ENCODE measurements at regions not wholly inside any gene's neighbourhood (a gene's known extent, or its start where the extent isn't known, plus 50 kb on each side); places are given as distances from the start of the nearest gene placed in this dataset.

DNA sequence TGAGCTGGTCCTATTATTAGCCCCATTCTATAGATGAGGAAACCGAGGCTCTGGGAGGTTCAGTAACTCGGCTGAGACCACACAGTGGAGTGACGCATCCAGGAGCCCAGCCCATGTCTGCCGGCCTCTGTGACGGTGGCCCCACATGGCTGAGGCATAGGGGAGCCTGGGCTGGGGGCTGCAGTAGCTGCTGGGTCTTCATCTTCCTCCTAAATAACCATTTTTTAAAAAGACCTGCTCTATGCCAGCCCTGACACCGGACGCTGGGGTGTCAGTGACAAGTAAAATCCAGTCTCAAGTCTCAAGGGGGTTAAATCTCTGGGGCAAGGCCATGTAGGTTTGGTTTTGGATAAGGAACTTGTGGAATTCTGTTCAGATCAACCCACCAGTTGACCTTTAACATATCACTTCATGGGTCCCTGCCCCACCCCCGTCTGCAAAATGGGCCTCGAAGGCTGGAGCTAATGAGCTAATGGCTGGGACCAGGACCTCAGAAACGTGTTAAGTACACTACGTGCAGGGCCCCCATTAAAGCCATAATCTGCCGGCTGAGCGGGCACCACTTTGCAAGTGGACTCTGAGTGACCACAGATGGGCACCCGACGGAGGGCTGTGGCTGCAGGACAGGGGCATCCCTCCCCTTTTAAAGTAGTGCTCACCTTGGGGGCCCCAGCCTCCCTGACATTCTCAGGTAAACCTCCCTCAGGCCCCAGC lies 136.5 kb upstream of the UNC5B start:
- Histone ChIP-seq H3K9me3 (no peaks in the 10 kb centered on the region), H3K4me3 (no peak overlapping the region), H3K27me3 (no peaks in the 10 kb centered on the region), H3K4me1 (no peaks in the 10 kb centered on the region), H3K36me3 (ENCODE audit: low read depth, missing control alignments) (no peaks in the 10 kb centered on the region), H3K27ac (no peak overlapping the region)
- DNase-seq = no peak
- intact Hi-C loops (cut with DNase I; ENCODE audit: low total_unique reads) = no loop called here
- 90% methylated on average over 14 to 15 of the region's 15 CpGs for WGBS, 2 donors
- TF ChIP-seq POLR2A (IDR thresholded peaks at IDR 0.05) (no peak), CTCF (IDR thresholded peaks at IDR 0.05) (no peak)

DNA sequence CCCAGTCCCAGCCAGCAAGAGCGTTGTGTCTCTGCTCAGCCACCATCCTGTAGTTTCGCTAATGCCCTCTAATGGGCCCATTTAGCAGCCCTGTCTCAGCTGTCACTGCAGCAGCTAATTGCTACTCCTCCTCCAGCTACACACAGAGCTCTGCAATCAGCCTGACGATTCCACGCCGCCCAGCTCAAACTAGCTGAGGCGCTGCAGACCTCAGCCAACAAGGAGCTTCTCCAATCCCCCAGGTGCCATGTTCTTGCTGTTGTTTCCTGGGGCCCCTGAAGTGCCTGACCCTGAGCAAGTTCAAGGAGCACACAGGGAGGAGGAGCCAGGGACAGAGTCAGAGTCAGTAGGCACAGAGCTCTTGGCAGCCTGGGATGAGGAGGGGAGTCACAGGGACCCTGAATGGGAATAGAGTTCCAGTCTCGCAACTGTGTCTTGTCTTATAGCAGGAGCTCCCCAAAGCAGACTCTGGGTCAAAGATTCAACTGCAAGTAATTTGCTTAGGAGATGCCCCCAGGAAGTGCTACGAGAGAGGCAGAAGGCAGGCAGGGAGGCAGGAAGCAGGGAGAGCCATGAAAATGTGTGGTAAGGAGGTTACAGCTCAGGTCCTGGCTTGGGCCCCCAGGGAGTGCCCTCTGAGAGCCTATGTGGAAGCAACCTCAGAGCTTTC lies 135.8 kb upstream of the UNC5B start:
- Histone ChIP-seq H3K27me3 (no peaks in the 10 kb centered on the region), H3K4me3 (no peak overlapping the region), H3K27ac (no peak overlapping the region), H3K4me1 (no peaks in the 10 kb centered on the region), H3K36me3 (ENCODE audit: low read depth, missing control alignments) (no peaks in the 10 kb centered on the region), H3K9me3 (no peaks in the 10 kb centered on the region)
- intact Hi-C loops (cut with DNase I; ENCODE audit: low total_unique reads) = no loop called here
- WGBS, 2 donors = 81 to 89% methylated on average over 8 of the region's 8 CpGs
- peak; percentile 9 for DNase-seq
- TF ChIP-seq POLR2A (IDR thresholded peaks at IDR 0.05) (no peak), CTCF (IDR thresholded peaks at IDR 0.05) (no peak)

GRCh38 chr10:71077143-71077581 lies 135.2 kb upstream of the UNC5B start:
- no peaks in the 10 kb centered on the region for H3K9me3 ChIP-seq
- DNase-seq = peak; percentile 30
- H3K27ac ChIP-seq = no peak overlapping the region
- 55 to 63% methylated on average over 5 to 8 of the region's 8 CpGs for WGBS, 2 donors
- intact Hi-C loops (cut with DNase I; ENCODE audit: low total_unique reads) = no loop called here
- no peaks in the 10 kb centered on the region for H3K4me1 ChIP-seq
- no peaks in the 10 kb centered on the region for H3K27me3 ChIP-seq
- TF ChIP-seq POLR2A (IDR thresholded peaks at IDR 0.05) (no peak), CTCF (IDR thresholded peaks at IDR 0.05) (no peak)
- no peak overlapping the region for H3K4me3 ChIP-seq
- no peaks in the 10 kb centered on the region for H3K36me3 ChIP-seq (ENCODE audit: low read depth, missing control alignments)

GRCh38 chr10:71077796-71078453 lies 134.4 kb upstream of the UNC5B start:
- Histone ChIP-seq H3K4me1 (no peaks in the 10 kb centered on the region), H3K9me3 (no peaks in the 10 kb centered on the region), H3K4me3 (no peak overlapping the region), H3K27ac (no peak overlapping the region), H3K27me3 (no peaks in the 10 kb centered on the region), H3K36me3 (ENCODE audit: low read depth, missing control alignments) (no peaks in the 10 kb centered on the region)
- DNase-seq = peak; percentile 1
- intact Hi-C loops (cut with DNase I; ENCODE audit: low total_unique reads) = no loop called here
- 95 to 100% methylated on average over 2 to 4 of the region's 4 CpGs for WGBS, 2 donors
- TF ChIP-seq CTCF (IDR thresholded peaks at IDR 0.05) = no peak
- TF ChIP-seq POLR2A (IDR thresholded peaks at IDR 0.05) = no peak

Data from testis (tissue), 2 donors.